ENCODE measurements at regions not wholly inside any gene's neighbourhood (a gene's known extent, or its start where the extent isn't known, plus 50 kb on each side); places are given as distances from the start of the nearest gene placed in this dataset.
"Not testable (repeated sequence)": the region's sequence is repeated elsewhere in the genome, so short reads cannot be mapped to it uniquely, and the experiment has no call there.

GRCh38 chr4:107512549-107512948 lies 207.5 kb downstream of the PAPSS1 start:
- Histone ChIP-seq H3K27me3 (ENCODE audit: control insufficient read depth in 1 of 2, insufficient read depth in 2 of 2, low read length in 2 of 2) (no peaks in the 10 kb centered on the region), H3K27ac (ENCODE audit: low read length) (no peak overlapping the region), H3K4me1 (ENCODE audit: control insufficient read depth, insufficient read depth, low read length) (no peaks in the 10 kb centered on the region), H3K4me3 (ENCODE audit: low read length in 2 of 2) (no peak overlapping the region), H3K9ac (ENCODE audit: low read length in 2 of 2) (no peak overlapping the region), H3K9me3 (ENCODE audit: control insufficient read depth in 2 of 2, low read length in 2 of 2) (no peaks in the 10 kb centered on the region), H3K36me3 (ENCODE audit: control insufficient read depth in 2 of 2, insufficient read depth in 2 of 2, low read length in 2 of 2) (no peaks in the 10 kb centered on the region)

GRCh38 chr4:107509615-107510014 lies 210.4 kb downstream of the PAPSS1 start:
- H3K4me3 ChIP-seq (ENCODE audit: low read length in 2 of 2), result no peak overlapping the region
- no peaks in the 10 kb centered on the region for H3K9me3 ChIP-seq (ENCODE audit: control insufficient read depth in 2 of 2, low read length in 2 of 2)
- no peaks in the 10 kb centered on the region for H3K36me3 ChIP-seq (ENCODE audit: control insufficient read depth in 2 of 2, insufficient read depth in 2 of 2, low read length in 2 of 2)
- no peak overlapping the region for H3K27ac ChIP-seq (ENCODE audit: low read length)
- H3K27me3 ChIP-seq (ENCODE audit: control insufficient read depth in 1 of 2, insufficient read depth in 2 of 2, low read length in 2 of 2), result no peaks in the 10 kb centered on the region
- H3K9ac ChIP-seq (ENCODE audit: low read length in 2 of 2), result no peak overlapping the region
- H3K4me1 ChIP-seq (ENCODE audit: control insufficient read depth, insufficient read depth, low read length), result no peaks in the 10 kb centered on the region

- H3K9me3 ChIP-seq (ENCODE audit: control insufficient read depth in 2 of 2, low read length in 2 of 2), result peaks cover 0 to 8% of the 10 kb centered on the region in 2 donors
- no peaks in the 10 kb centered on the region for H3K36me3 ChIP-seq (ENCODE audit: control insufficient read depth in 2 of 2, insufficient read depth in 2 of 2, low read length in 2 of 2)
- no peak overlapping the region for H3K27ac ChIP-seq (ENCODE audit: low read length)
- H3K4me3 ChIP-seq (ENCODE audit: low read length in 2 of 2), result no peak overlapping the region
- H3K27me3 ChIP-seq (ENCODE audit: control insufficient read depth in 1 of 2, insufficient read depth in 2 of 2, low read length in 2 of 2), result no peaks in the 10 kb centered on the region
- no peaks in the 10 kb centered on the region for H3K4me1 ChIP-seq (ENCODE audit: control insufficient read depth, insufficient read depth, low read length)
- H3K9ac ChIP-seq (ENCODE audit: low read length in 2 of 2), result no peak overlapping the region
Observed at GRCh38 chr4:107500551-107500950, 219.5 kb downstream of the PAPSS1 start.

- Histone ChIP-seq H3K27me3 (ENCODE audit: control insufficient read depth in 1 of 2, insufficient read depth in 2 of 2, low read length in 2 of 2) (no peaks in the 10 kb centered on the region), H3K4me1 (ENCODE audit: control insufficient read depth, insufficient read depth, low read length) (no peaks in the 10 kb centered on the region), H3K36me3 (ENCODE audit: control insufficient read depth in 2 of 2, insufficient read depth in 2 of 2, low read length in 2 of 2) (no peaks in the 10 kb centered on the region), H3K9me3 (ENCODE audit: control insufficient read depth in 2 of 2, low read length in 2 of 2) (peaks cover 0 to 4% of the 10 kb centered on the region in 2 donors), H3K9ac (ENCODE audit: low read length in 2 of 2) (no peak overlapping the region), H3K4me3 (ENCODE audit: low read length in 2 of 2) (no peak overlapping the region), H3K27ac (ENCODE audit: low read length) (no peak overlapping the region)
Observed at GRCh38 chr4:107497054-107497453, 223.0 kb downstream of the PAPSS1 start.

DNA sequence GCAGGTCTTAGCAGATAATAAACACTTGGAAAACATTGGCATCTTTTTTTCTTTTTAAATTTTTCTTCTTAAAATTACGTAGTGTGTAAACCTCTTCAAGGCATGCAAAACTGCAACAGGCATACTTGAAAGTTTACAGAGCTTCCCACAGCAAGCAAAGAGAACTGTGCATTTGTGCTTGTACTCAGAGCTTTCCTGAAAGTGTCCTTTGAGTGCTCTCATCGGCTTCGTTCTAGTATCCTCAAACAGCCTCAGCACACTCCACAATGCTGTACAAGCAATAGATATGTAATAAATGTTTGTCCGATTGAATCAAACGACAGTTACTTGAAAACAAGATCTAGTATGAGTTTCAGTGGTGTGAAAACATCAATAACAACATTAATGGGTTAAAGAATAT lies 227.5 kb downstream of the PAPSS1 start:
- Histone ChIP-seq H3K4me3 (ENCODE audit: low read length in 2 of 2) (no peak overlapping the region), H3K9me3 (ENCODE audit: control insufficient read depth in 2 of 2, low read length in 2 of 2) (peaks cover 0 to 4% of the 10 kb centered on the region in 2 donors), H3K27ac (ENCODE audit: low read length) (no peak overlapping the region), H3K9ac (ENCODE audit: low read length in 2 of 2) (no peak overlapping the region), H3K27me3 (ENCODE audit: control insufficient read depth in 1 of 2, insufficient read depth in 2 of 2, low read length in 2 of 2) (no peaks in the 10 kb centered on the region), H3K4me1 (ENCODE audit: control insufficient read depth, insufficient read depth, low read length) (no peaks in the 10 kb centered on the region), H3K36me3 (ENCODE audit: control insufficient read depth in 2 of 2, insufficient read depth in 2 of 2, low read length in 2 of 2) (no peaks in the 10 kb centered on the region)

- no peaks in the 10 kb centered on the region for H3K36me3 ChIP-seq (ENCODE audit: control insufficient read depth in 2 of 2, insufficient read depth in 2 of 2, low read length in 2 of 2)
- H3K4me1 ChIP-seq (ENCODE audit: control insufficient read depth, insufficient read depth, low read length), result no peaks in the 10 kb centered on the region
- H3K4me3 ChIP-seq (ENCODE audit: low read length in 2 of 2), result no peak overlapping the region
- H3K27ac ChIP-seq (ENCODE audit: low read length), result no peak overlapping the region
- H3K9me3 ChIP-seq (ENCODE audit: control insufficient read depth in 2 of 2, low read length in 2 of 2), result no peaks in the 10 kb centered on the region
- H3K9ac ChIP-seq (ENCODE audit: low read length in 2 of 2), result no peak overlapping the region
- no peaks in the 10 kb centered on the region for H3K27me3 ChIP-seq (ENCODE audit: control insufficient read depth in 1 of 2, insufficient read depth in 2 of 2, low read length in 2 of 2)
Observed at GRCh38 chr4:107490116-107490515, 229.9 kb downstream of the PAPSS1 start.

DNA sequence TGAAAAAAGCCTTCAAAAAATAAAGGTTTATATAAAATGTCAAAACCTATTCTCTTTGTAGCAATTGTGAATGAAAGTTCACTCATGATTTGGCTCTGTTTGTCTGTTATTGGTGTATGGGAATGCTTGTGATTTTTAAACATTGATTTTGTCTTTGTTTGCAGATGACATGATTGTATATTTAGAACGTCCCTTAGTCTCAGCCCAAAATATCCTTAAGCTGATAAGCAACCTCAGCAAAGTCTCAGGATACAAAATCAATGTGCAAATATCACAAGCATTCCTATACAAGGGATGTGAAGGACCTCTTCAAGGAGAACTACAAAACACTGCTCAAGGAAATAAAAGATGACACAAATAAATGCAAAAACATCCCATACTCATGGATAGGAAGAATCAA lies 236.4 kb downstream of the PAPSS1 start:
- H3K9ac ChIP-seq (ENCODE audit: low read length in 2 of 2); H3K4me3 ChIP-seq (ENCODE audit: low read length in 2 of 2); H3K4me1 ChIP-seq (ENCODE audit: control insufficient read depth, insufficient read depth, low read length); H3K36me3 ChIP-seq (ENCODE audit: control insufficient read depth in 2 of 2, insufficient read depth in 2 of 2, low read length in 2 of 2); H3K27ac ChIP-seq (ENCODE audit: low read length); H3K27me3 ChIP-seq (ENCODE audit: control insufficient read depth in 1 of 2, insufficient read depth in 2 of 2, low read length in 2 of 2): not testable (repeated sequence)
- peaks cover 0 to 13% of the 10 kb centered on the region in 2 donors for H3K9me3 ChIP-seq (ENCODE audit: control insufficient read depth in 2 of 2, low read length in 2 of 2)

- no peaks in the 10 kb centered on the region for H3K27me3 ChIP-seq (ENCODE audit: control insufficient read depth in 1 of 2, insufficient read depth in 2 of 2, low read length in 2 of 2)
- no peak overlapping the region for H3K4me3 ChIP-seq (ENCODE audit: low read length in 2 of 2)
- peaks cover 0 to 14% of the 10 kb centered on the region in 2 donors for H3K9me3 ChIP-seq (ENCODE audit: control insufficient read depth in 2 of 2, low read length in 2 of 2)
- no peak overlapping the region for H3K9ac ChIP-seq (ENCODE audit: low read length in 2 of 2)
- H3K27ac ChIP-seq (ENCODE audit: low read length), result no peak overlapping the region
- no peaks in the 10 kb centered on the region for H3K36me3 ChIP-seq (ENCODE audit: control insufficient read depth in 2 of 2, insufficient read depth in 2 of 2, low read length in 2 of 2)
- H3K4me1 ChIP-seq (ENCODE audit: control insufficient read depth, insufficient read depth, low read length), result no peaks in the 10 kb centered on the region
Observed at GRCh38 chr4:107482546-107482945, 237.5 kb downstream of the PAPSS1 start.

DNA sequence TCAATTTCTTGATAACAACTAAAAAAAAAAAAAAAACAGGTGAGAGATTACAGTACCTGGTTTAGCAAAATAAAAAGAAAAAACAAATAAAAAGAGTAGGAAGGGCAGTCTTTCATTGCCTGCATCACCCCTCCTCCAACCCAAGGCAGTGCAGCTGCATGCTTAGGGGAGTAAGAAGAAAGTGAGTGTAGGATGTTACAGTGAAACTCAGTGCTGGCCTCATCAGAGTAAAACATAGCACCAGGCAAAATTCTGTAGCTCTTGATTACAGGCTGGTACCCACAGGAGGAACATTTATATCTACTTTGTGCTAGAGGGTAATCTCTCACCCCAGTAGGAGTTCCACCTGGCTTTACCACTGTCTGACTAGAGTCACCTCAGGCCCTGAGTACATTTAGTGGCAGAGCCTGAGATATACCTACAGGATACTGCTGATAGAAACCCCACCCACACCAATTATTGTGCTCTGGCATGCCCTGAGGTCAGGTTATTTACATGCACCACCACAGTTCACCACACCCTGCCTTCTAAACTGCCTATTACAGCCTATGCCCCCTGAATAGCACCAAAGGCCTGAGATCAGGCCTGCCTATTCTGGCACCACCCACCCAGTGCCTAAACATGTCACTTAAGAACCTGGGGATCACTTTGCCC lies 241.6 kb downstream of the PAPSS1 start:
- Histone ChIP-seq H3K27ac (ENCODE audit: low read length) (no peak overlapping the region), H3K36me3 (ENCODE audit: control insufficient read depth in 2 of 2, insufficient read depth in 2 of 2, low read length in 2 of 2) (no peaks in the 10 kb centered on the region), H3K27me3 (ENCODE audit: control insufficient read depth in 1 of 2, insufficient read depth in 2 of 2, low read length in 2 of 2) (no peaks in the 10 kb centered on the region), H3K9ac (ENCODE audit: low read length in 2 of 2) (no peak overlapping the region), H3K4me3 (ENCODE audit: low read length in 2 of 2) (no peak overlapping the region), H3K4me1 (ENCODE audit: control insufficient read depth, insufficient read depth, low read length) (no peaks in the 10 kb centered on the region), H3K9me3 (ENCODE audit: control insufficient read depth in 2 of 2, low read length in 2 of 2) (peaks cover 0 to 14% of the 10 kb centered on the region in 2 donors)

- Histone ChIP-seq H3K27me3 (ENCODE audit: control insufficient read depth in 1 of 2, insufficient read depth in 2 of 2, low read length in 2 of 2) (no peaks in the 10 kb centered on the region), H3K36me3 (ENCODE audit: control insufficient read depth in 2 of 2, insufficient read depth in 2 of 2, low read length in 2 of 2) (no peaks in the 10 kb centered on the region), H3K4me3 (ENCODE audit: low read length in 2 of 2) (no peak overlapping the region)
Observed at GRCh38 chr4:107473126-107473525, 246.9 kb downstream of the PAPSS1 start.

DNA sequence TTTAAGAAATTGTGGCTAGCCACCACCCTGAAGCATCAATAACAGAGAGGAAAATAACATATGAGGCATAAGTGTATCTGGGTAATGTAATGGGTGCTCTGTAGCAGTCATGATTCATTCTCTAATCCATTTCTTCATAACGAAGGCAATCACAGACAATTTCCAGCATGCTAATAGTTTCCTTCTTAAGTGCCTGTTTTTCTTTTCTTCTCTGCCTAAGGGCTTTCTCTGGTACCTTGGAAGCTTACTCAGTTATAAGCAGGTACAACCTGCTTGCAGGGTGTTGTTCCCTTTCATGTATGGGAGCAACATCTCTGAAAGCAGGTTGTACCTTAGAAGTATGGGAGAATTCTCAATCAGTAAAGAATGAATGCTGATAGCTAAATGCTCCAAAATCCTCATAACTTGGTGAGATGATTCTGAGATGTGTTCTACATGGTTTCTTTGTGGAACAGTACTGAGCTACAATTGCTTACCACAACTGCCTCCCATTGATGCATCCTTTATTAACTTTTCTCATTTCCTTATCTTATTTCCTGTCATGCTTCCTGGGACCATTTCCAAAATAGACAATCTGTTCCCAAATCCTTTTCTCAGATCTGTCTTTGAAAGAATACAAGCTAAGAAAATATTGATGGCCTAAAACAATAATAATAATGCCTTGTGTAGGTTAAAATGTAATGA lies 247.6 kb downstream of the PAPSS1 start:
- H3K9ac ChIP-seq (ENCODE audit: low read length in 2 of 2), result no peak overlapping the region
- no peaks in the 10 kb centered on the region for H3K36me3 ChIP-seq (ENCODE audit: control insufficient read depth in 2 of 2, insufficient read depth in 2 of 2, low read length in 2 of 2)
- H3K4me3 ChIP-seq (ENCODE audit: low read length in 2 of 2), result no peak overlapping the region
- no peaks in the 10 kb centered on the region for H3K27me3 ChIP-seq (ENCODE audit: control insufficient read depth in 1 of 2, insufficient read depth in 2 of 2, low read length in 2 of 2)
- no peak overlapping the region for H3K27ac ChIP-seq (ENCODE audit: low read length)
- H3K4me1 ChIP-seq (ENCODE audit: control insufficient read depth, insufficient read depth, low read length), result no peaks in the 10 kb centered on the region
- H3K9me3 ChIP-seq (ENCODE audit: control insufficient read depth in 2 of 2, low read length in 2 of 2), result no peaks in the 10 kb centered on the region

More at GRCh38 chr4:107473126-107473525, 246.9 kb downstream of the PAPSS1 start:
- no peaks in the 10 kb centered on the region for H3K9me3 ChIP-seq (ENCODE audit: control insufficient read depth in 2 of 2, low read length in 2 of 2)
- H3K4me1 ChIP-seq (ENCODE audit: control insufficient read depth, insufficient read depth, low read length), result no peaks in the 10 kb centered on the region
- H3K9ac ChIP-seq (ENCODE audit: low read length in 2 of 2), result no peak overlapping the region
- H3K27ac ChIP-seq (ENCODE audit: low read length), result no peak overlapping the region

All from stomach smooth muscle (tissue), 2 donors.